B cell (primary cell): ENCODE measurements at regions not wholly inside any gene's neighbourhood (a gene's known extent, or its start where the extent isn't known, plus 50 kb on each side); places are given as distances from the start of the nearest gene placed in this dataset.

Experiments used
- ATAC-seq: fragments of 200-7000 bp; cut with Tn5 transposase; one replicate; pipeline ENCODE4 v1.10.0; 2021; ENCODE audit warnings: low read depth, mild to moderate bottlenecking, moderate number of reproducible peaks, moderate library complexity
- CTCF ChIA-PET: fragments of 350-600 bp; sonication (Branson Sonifier 250); formaldehyde crosslinking; loops from one replicate; lab custom pipeline; 2021; ENCODE audit warnings: antibody characterized with exemption, inconsistent platforms; lab: Charles Lee
- POLR2A ChIA-PET: fragments of 350-600 bp; sonication (Branson Sonifier 250); formaldehyde crosslinking; loops from one replicate; lab custom pipeline; 2021; ENCODE audit warnings: antibody characterized with exemption; lab: Charles Lee
- DNase-seq: peaks from one replicate; pipeline ENCODE4 v3.0.0; 2013
- H2AFZ ChIP-seq: 2 replicates; pipeline ENCODE4 v1.6.1; 2012; ENCODE audit warnings: mild to moderate bottlenecking, low read depth, low read length; ENCODE audit not compliant: insufficient read depth, poor library complexity, severe bottlenecking
- H3K27ac ChIP-seq, 2 donors: 1 replicate in 1 of 2; 2 replicates in 1 of 2; pipeline ENCODE4 v1.5.1; 2012 to 2013; ENCODE audit warnings: low read length in 2 of 2, mild to moderate bottlenecking in 2 of 2, moderate library complexity in 1 of 2
- H3K27me3 ChIP-seq, 4 experiments: fragments of 200-600 bp in 1 of 4; sonication (generic) in 1 of 4; replicated peaks in 1 of 4; 1 replicate in 2 of 4; 2 replicates in 2 of 4; pipeline versions ENCODE4 v1.6.1 to v1.7.0; 2013 to 2016; ENCODE audit warnings: low read length in 3 of 4, mild to moderate bottlenecking in 2 of 4, mixed read lengths in 1 of 4, moderate library complexity in 1 of 4; ENCODE audit not compliant: insufficient read depth in 4 of 4, control insufficient read depth in 3 of 4; ENCODE audit errors: control extremely low read depth in 1 of 4
- H3K36me3 ChIP-seq, 2 experiments: replicated peaks in 1 of 2; 1 replicate in 1 of 2; 2 replicates in 1 of 2; pipeline versions ENCODE4 v1.6.1 to v1.7.1; 2013; ENCODE audit warnings: low read length in 1 of 2; ENCODE audit not compliant: insufficient read depth in 2 of 2, control insufficient read depth in 1 of 2; ENCODE audit errors: control extremely low read depth in 1 of 2, extremely low read depth in 1 of 2
- H3K4me1 ChIP-seq, 2 donors: fragments of 200-600 bp in 1 of 2; sonication (generic) in 1 of 2; 1 replicate in 1 of 2; 2 replicates in 1 of 2; pipeline versions ENCODE4 v1.5.1 to v1.6.1; 2013 to 2017; ENCODE audit warnings: low read length in 2 of 2; ENCODE audit not compliant: control insufficient read depth in 2 of 2, insufficient read depth in 2 of 2
- H3K4me2 ChIP-seq: replicated peaks from 2 replicates; pipeline ENCODE3; 2012; ENCODE audit warnings: mild to moderate bottlenecking, low read depth, low read length; ENCODE audit not compliant: poor library complexity, severe bottlenecking
- H3K4me3 ChIP-seq, 5 experiments: fragments of 200-600 bp in 1 of 5; sonication (generic) in 1 of 5; 1 replicate in 3 of 5; 2 replicates in 2 of 5; pipeline versions ENCODE4 v1.5.1 to v1.7.0; 2011 to 2016; ENCODE audit warnings: low read length in 4 of 5, mild to moderate bottlenecking in 4 of 5, low read depth in 2 of 5, control low read depth in 1 of 5, moderate library complexity in 1 of 5; ENCODE audit not compliant: insufficient read depth in 1 of 5; ENCODE audit errors: control extremely low read depth in 1 of 5, extremely low read depth in 1 of 5
- H3K79me2 ChIP-seq: fragments of 200-600 bp; sonication (generic); one replicate; pipeline ENCODE4 v1.6.0; 2016; ENCODE audit warnings: low read length; ENCODE audit not compliant: control insufficient read depth, insufficient read depth
- H3K9ac ChIP-seq: fragments of 200-600 bp; sonication (generic); 2 replicates; pipeline ENCODE4 v1.6.1; 2017; ENCODE audit warnings: mild to moderate bottlenecking, low read length, moderate library complexity
- H3K9me3 ChIP-seq, 3 donors: one replicate each; pipeline versions ENCODE4 v1.6.1 to v1.7.1; 2013; ENCODE audit warnings: low read length in 2 of 3; ENCODE audit not compliant: control insufficient read depth in 2 of 3, insufficient read depth in 1 of 3; ENCODE audit errors: control extremely low read depth in 1 of 3
- H4K20me1 ChIP-seq: 2 replicates; pipeline ENCODE4 v1.6.0; 2012; ENCODE audit warnings: mild to moderate bottlenecking, low read length; ENCODE audit not compliant: insufficient read depth, control insufficient read depth, poor library complexity, severe bottlenecking
- H3K27ac Mint-ChIP-seq: one replicate; pipeline ENCODE4 v1.8.0; 2021; ENCODE audit warnings: mixed read lengths
- H3K27me3 Mint-ChIP-seq: one replicate; pipeline ENCODE4 v1.8.0; 2021; ENCODE audit warnings: mixed read lengths
- H3K4me1 Mint-ChIP-seq: one replicate; pipeline ENCODE4 v1.8.0; 2021; ENCODE audit warnings: mixed read lengths
- H3K4me3 Mint-ChIP-seq: one replicate; pipeline ENCODE4 v1.8.0; 2021; ENCODE audit warnings: mixed read lengths
- H3K9me3 Mint-ChIP-seq: one replicate; pipeline ENCODE4 v1.8.0; 2022; ENCODE audit warnings: mixed read lengths; ENCODE audit not compliant: insufficient read depth
- CTCF ChIP-seq: fragments of 200-600 bp; IDR thresholded peaks from one replicate; pipeline ENCODE4 v1.8.0; 2022; ENCODE audit warnings: antibody characterized with exemption, mild to moderate bottlenecking
- EZH2 ChIP-seq: IDR thresholded peaks from 2 replicates; pipeline ENCODE4 v1.6.1; 2012; ENCODE audit warnings: borderline replicate concordance, low read depth, mild to moderate bottlenecking, moderate library complexity, low read length; ENCODE audit not compliant: insufficient read depth, poor library complexity, severe bottlenecking
- WGBS: methylation state at CpG from one replicate; pipeline ENCODE4 v1.1.5; 2013; ENCODE audit warnings: missing lambda C conversion rate; ENCODE audit not compliant: insufficient coverage; 5-methylcytosine and 5-hydroxymethylcytosine counted together
- intact Hi-C: fragments of 100-400 bp; cut with micrococcal nuclease; formaldehyde crosslinking; loops from one replicate; pipeline ENCODE4 v1.10.0; 2022

- Histone ChIP-seq H4K20me1 (no peaks in the 10 kb centered on the region), H2AFZ (no peak overlapping the region), H3K4me3 (no peak overlapping the region), H3K27me3 (no peaks in the 10 kb centered on the region), H3K27ac (no peak overlapping the region), H3K79me2 (no peaks in the 10 kb centered on the region), H3K36me3 (no peaks in the 10 kb centered on the region), H3K4me1 (no peaks in the 10 kb centered on the region), H3K9ac (no peak overlapping the region), H3K4me2 (no peak overlapping the region), H3K9me3 (no peaks in the 10 kb centered on the region)
- intact Hi-C loops = no loop called here
- CTCF ChIA-PET = no interaction called here
- DNase-seq = no peak
- Mint-ChIP-seq H3K4me1 (peaks cover 4% of the 10 kb centered on the region), H3K9me3 (no peaks in the 10 kb centered on the region), H3K27ac (no peak overlapping the region), H3K4me3 (no peak overlapping the region), H3K27me3 (no peaks in the 10 kb centered on the region)
- TF ChIP-seq CTCF = no peak
- TF ChIP-seq EZH2 = no peak
- POLR2A ChIA-PET = no interaction called here
- no peak for ATAC-seq
- no CpG with 5 or more reads among the region's 1 CpG for WGBS
Observed at GRCh38 chr6:14775528-14775927, 470.3 kb upstream of the JARID2 start.

GRCh38 chr6:14776307-14776706, 469.6 kb upstream of the JARID2 start:
- Mint-ChIP-seq H3K4me3 (no peak overlapping the region), H3K9me3 (no peaks in the 10 kb centered on the region), H3K27me3 (no peaks in the 10 kb centered on the region), H3K4me1 (peaks cover 4% of the 10 kb centered on the region), H3K27ac (no peak overlapping the region)
- Histone ChIP-seq H3K79me2 (no peaks in the 10 kb centered on the region), H3K9me3 (no peaks in the 10 kb centered on the region), H3K9ac (no peak overlapping the region), H2AFZ (no peak overlapping the region), H3K27me3 (no peaks in the 10 kb centered on the region), H4K20me1 (no peaks in the 10 kb centered on the region), H3K4me3 (no peak overlapping the region), H3K36me3 (no peaks in the 10 kb centered on the region), H3K4me1 (no peaks in the 10 kb centered on the region), H3K27ac (no peak overlapping the region), H3K4me2 (no peak overlapping the region)
- 100% methylated on average over 1 of the region's 3 CpGs for WGBS
- no peak for ATAC-seq
- POLR2A ChIA-PET = no interaction called here
- TF ChIP-seq EZH2 (no peak), CTCF (no peak)
- intact Hi-C loops = no loop called here
- CTCF ChIA-PET = no interaction called here
- no peak for DNase-seq
